HL-60/S4 treated with retinoic acid at 250 ng/mL for 4 days and 3 days (cell line): ENCODE measurements at regions not wholly inside any gene's neighbourhood (a gene's known extent, or its start where the extent isn't known, plus 50 kb on each side); places are given as distances from the start of the nearest gene placed in this dataset.

Experiments used
- in situ Hi-C: fragments of 300-500 bp; cut with MboI; formaldehyde crosslinking; loops from 2 replicates; pipeline ENCODE4 v1.7.0; 2022; ENCODE audit warnings: low sequenced_read_pairs

DNA sequence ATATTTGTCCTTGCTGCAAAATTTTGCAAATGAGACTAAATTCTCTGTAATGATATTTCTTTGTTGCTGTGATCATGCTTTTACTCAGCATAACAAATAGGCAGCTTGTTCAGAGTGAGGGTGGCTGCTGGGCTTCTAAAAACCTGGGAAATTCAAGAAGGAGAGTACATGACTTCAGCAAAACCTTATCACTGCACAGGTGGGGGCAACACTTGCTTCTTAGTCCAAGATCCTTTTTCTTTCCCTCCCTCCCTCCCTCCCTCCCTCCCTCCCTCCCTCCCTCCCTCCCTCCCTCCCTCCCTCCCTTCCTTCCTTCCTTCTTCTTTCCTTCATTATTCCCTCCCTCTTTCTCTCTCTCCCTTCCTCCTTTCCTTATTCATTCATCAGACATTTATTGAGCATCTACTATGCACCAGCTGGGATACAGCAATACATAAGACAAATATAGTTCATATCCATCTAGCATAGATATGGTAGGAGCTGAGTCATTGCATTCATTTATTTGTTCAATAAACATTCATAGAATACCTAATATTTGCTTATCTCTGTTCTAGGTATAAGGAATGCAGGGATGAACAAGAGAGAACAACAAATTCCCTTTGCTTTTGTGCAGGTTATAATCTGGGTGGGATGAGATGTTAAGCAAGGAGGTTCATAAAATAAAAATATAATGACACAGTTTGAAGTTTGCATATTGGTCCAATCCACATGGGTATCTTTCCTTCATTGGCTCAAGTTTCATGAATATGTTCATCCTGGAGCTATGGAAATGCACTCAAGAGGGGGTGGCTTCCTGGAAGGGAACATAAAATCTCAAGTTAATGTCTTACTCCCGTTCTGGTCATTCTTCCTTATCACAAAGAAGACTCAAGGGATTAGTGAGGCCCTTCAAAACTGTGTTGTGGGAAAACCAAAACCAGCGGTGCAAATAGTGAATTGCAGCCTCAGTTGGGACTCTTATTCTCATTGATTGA, 210.7 kb downstream of the PDCD6IP start:
- in situ Hi-C loops = no loop called here

DNA sequence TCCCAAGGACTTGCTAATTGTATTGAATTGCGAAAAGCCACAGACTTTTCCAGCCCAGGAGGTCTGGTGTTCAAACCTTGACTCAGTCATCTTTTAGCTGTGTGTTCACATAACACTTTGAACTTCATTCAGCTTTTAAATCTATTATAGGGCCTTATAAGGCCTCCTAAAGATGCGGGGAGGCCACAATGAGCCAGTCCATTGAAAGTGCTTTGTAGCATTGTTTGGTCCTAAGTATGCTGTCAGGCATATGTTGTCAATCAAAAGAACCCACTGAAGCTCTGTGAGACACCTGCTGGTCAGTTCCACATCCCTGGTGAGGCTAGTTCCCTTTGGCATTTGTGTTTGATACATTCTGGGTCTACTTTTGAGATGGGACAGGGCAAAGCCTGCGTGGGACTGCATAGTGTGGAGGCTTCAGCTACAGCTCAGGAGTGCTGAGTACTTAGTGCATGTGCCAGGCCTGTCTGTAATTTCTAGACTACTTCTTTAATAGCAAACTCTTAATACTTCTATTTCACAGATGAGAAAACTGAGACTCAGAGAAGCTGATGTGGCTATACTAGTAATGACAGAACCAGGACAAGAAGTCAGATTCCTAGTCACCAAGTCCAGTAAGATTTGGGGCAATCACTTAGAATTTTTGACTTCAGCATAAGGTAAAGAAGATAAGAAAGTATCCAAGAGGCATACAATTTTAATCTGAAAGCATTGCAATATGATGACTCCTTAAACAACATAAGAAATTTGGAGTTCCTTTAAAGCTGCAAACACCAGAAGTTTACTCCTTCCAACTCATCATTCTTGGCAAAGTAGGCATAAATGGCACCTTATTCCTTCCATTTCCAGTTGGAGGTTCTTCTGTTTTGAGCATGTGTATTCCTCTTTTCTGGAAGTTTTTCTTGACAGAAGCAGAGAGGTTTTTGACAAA, 213.0 kb downstream of the PDCD6IP start:
- in situ Hi-C loops = no loop called here

- in situ Hi-C loops = no loop called here
Observed at GRCh38 chr3:34012102-34012461, 213.7 kb downstream of the PDCD6IP start.

GRCh38 chr3:34013818-34014570, 215.6 kb downstream of the PDCD6IP start:
- in situ Hi-C loops = no loop called here

- in situ Hi-C loops = no loop called here
Observed at GRCh38 chr3:34015204-34016142, 217.0 kb downstream of the PDCD6IP start.

- in situ Hi-C loops = no loop called here
Observed at GRCh38 chr3:34016925-34017587, 218.6 kb downstream of the PDCD6IP start.

DNA sequence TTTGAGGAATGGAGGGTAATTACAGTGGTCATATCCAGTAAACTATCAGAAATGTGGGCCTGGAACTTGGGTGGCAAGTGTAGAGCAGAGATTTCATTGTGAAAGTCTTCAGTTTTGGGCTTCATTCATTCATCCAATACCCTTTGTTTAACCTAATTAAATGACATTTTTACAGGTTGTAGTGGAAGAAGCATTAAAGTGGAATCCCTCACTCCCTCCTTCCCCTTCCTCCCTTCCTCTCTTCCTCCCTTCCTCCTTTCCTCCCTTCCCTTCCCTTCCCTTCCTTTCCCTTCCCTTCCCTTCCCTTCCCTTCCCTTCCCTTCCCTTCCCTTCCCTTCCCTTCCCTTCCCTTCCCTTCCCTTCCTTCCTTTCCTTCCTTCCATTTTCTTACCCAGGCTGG, 219.3 kb downstream of the PDCD6IP start:
- in situ Hi-C loops = no loop called here

DNA sequence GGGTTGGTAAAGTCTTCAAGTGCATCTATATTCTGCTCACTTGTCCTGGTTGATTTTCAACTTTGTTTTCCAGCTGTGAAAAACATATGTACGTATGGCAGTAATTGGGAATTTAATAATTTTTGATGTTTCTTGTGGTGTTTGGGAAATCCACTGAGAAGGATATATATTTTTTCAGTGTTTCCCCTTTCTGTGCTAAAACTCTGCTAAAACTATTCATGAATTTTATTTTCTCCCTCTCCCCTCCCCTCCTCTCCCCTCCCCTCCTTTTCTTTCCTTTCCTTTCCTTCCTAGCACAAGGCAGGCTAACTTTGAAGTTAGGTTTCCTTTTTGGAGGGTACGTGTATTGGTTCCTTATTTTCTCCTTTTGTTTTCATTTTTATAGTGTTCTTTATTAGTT, 220.7 kb downstream of the PDCD6IP start:
- in situ Hi-C loops = no loop called here

DNA sequence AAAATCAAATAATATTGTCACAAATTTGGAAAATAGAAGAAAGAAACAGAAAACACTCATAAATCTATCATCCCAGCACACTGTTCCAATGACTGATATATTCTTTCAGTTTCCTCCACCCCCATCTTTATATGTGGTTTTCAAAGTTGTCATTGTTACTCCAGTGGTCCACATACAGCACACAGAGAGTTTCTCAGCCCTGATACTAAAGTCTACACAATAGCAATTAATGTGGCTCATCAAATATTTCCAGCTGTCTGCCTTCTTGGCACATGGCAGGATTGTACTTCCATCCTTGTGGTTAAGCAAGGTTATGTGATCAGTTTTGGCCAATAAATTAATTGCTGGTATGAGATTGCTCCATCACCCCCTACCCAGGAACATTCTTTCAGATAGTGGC, 221.7 kb downstream of the PDCD6IP start:
- in situ Hi-C loops = no loop called here

GRCh38 chr3:34020726-34021680, 222.6 kb downstream of the PDCD6IP start:
- in situ Hi-C loops = no loop called here

DNA sequence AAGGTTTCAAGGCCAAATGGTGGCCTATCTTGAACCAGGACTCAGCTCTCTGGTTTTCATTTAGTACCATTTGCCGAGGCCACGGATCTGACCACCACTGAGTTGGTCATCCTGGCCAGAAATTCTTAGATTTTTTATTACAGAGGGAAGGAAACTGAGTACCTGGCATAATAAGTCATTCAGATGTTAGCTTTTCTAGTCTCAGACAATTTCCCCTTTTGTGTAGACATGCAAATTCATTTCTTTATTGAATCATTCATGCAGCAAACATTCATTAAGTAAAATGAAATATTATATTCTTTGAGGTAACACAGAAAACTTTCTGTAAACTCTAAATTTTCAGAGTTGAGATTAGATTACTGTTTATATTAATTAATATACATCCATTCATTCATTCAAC, 223.7 kb downstream of the PDCD6IP start:
- in situ Hi-C loops = no loop called here

GRCh38 chr3:34024447-34025240, 226.2 kb downstream of the PDCD6IP start:
- in situ Hi-C loops = no loop called here

GRCh38 chr3:34033839-34034238, 235.4 kb downstream of the PDCD6IP start:
- in situ Hi-C loops = no loop called here

GRCh38 chr3:34034840-34035239, 236.4 kb downstream of the PDCD6IP start:
- in situ Hi-C loops = no loop called here

GRCh38 chr3:34035775-34036174, 237.3 kb downstream of the PDCD6IP start:
- in situ Hi-C loops = no loop called here

DNA sequence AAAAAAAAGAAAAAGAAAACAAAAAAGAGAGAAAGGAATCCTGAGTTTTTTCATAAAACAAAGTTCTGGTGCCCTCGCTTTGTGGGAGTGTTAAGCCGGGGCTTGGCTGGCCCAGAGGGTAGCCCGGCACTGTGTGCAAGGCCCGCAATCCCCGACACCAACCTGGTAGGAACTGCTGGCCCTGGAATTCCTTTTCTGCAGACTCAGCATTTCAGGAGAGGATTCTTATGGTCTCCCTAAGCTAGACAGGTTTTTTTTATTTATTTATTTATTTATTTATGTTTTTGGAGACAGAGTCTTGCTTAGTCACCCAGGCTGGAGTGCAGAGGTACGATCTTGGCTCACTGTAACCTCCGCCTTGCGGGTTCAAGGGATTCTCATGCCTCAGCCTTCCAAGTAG, 238.8 kb downstream of the PDCD6IP start:
- in situ Hi-C loops = no loop called here

DNA sequence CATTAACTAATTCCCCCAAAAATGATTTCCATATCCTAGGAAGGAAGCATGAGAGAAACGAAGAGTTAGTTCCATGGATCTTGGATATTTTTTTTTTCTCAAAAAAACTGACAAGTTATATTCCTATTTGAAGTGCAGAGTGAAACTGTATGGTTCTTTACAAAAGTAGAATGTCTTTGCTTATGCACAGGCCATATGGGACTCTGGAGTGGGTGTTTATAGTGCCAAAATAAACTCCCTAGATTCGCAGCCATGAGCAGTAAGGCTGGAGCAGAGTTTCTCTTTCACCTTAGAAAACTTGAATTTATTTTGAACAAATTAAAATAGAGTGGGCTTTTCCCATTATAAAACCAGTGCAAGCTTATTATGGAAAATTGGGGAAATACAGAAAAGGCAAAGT, 239.7 kb downstream of the PDCD6IP start:
- in situ Hi-C loops = no loop called here
